CD14-positive monocyte (primary cell): ENCODE measurements at regions not wholly inside any gene's neighbourhood (a gene's known extent, or its start where the extent isn't known, plus 50 kb on each side); places are given as distances from the start of the nearest gene placed in this dataset.

Experiments used
- DNase-seq, 3 donors: peaks; one replicate each; pipeline ENCODE4 v3.0.0-alpha.2; 2011 to 2022
- H2AFZ ChIP-seq: 2 replicates; pipeline ENCODE4 v1.6.0; 2012; ENCODE audit warnings: mild to moderate bottlenecking, low read depth, low read length, inconsistent platforms; ENCODE audit not compliant: insufficient read depth, poor library complexity, severe bottlenecking
- H3K27ac ChIP-seq, 2 donors: 1 replicate in 1 of 2; 2 replicates in 1 of 2; pipeline ENCODE4 v1.5.1; 2012 to 2013; ENCODE audit warnings: low read length in 2 of 2, control low read depth in 1 of 2, inconsistent platforms in 1 of 2, low read depth in 1 of 2, mild to moderate bottlenecking in 1 of 2
- H3K27me3 ChIP-seq, 2 donors: one replicate each; pipeline versions ENCODE4 v1.6.0 to v1.6.1; 2011 to 2013; ENCODE audit warnings: low read length in 2 of 2; ENCODE audit not compliant: control insufficient read depth in 2 of 2, insufficient read depth in 2 of 2
- H3K36me3 ChIP-seq, 2 donors: replicated peaks in 1 of 2; 1 replicate in 1 of 2; 2 replicates in 1 of 2; pipeline versions ENCODE4 v1.5.1 to v1.6.1; 2012 to 2013; ENCODE audit warnings: low read length in 2 of 2, control low read depth in 1 of 2, inconsistent platforms in 1 of 2, mild to moderate bottlenecking in 1 of 2; ENCODE audit not compliant: insufficient read depth in 2 of 2, control insufficient read depth in 1 of 2
- H3K4me1 ChIP-seq, 2 donors: 1 replicate in 1 of 2; 2 replicates in 1 of 2; pipeline versions ENCODE4 v1.5.1 to v1.6.1; 2012 to 2013; ENCODE audit warnings: low read length in 2 of 2, control low read depth in 1 of 2, inconsistent platforms in 1 of 2, mild to moderate bottlenecking in 1 of 2, moderate library complexity in 1 of 2; ENCODE audit not compliant: insufficient read depth in 2 of 2, control insufficient read depth in 1 of 2
- H3K4me2 ChIP-seq: replicated peaks from 2 replicates; pipeline ENCODE3; 2012; ENCODE audit warnings: low read length, moderate library complexity, mild to moderate bottlenecking; ENCODE audit not compliant: poor library complexity, severe bottlenecking; ENCODE audit errors: extremely low read depth
- H3K4me3 ChIP-seq, 3 experiments: fragments of 200-600 bp in 1 of 3; sonication (generic) in 1 of 3; replicated peaks in 1 of 3; 1 replicate in 2 of 3; 2 replicates in 1 of 3; pipeline ENCODE4 v1.5.1; 2011 to 2013; ENCODE audit warnings: low read length in 3 of 3, mild to moderate bottlenecking in 3 of 3, control low read depth in 2 of 3, low read depth in 2 of 3, inconsistent platforms in 1 of 3, moderate library complexity in 1 of 3
- H3K79me2 ChIP-seq: 2 replicates; pipeline ENCODE4 v1.6.0; 2012; ENCODE audit warnings: mild to moderate bottlenecking, control low read depth, inconsistent platforms, low read length, moderate library complexity; ENCODE audit not compliant: insufficient read depth
- H3K9ac ChIP-seq: 2 replicates; pipeline ENCODE4 v1.6.0; 2017; ENCODE audit warnings: low read length, mild to moderate bottlenecking; ENCODE audit not compliant: insufficient read depth, poor library complexity, severe bottlenecking
- H3K9me3 ChIP-seq, 2 donors: replicated peaks in 1 of 2; 1 replicate in 1 of 2; 2 replicates in 1 of 2; pipeline versions ENCODE4 v1.5.1 to v1.6.1; 2012 to 2013; ENCODE audit warnings: low read length in 2 of 2, control low read depth in 1 of 2; ENCODE audit not compliant: control insufficient read depth in 1 of 2, insufficient read depth in 1 of 2
- H4K20me1 ChIP-seq: 2 replicates; pipeline ENCODE4 v1.6.0; 2012; ENCODE audit warnings: mild to moderate bottlenecking, low read length, control low read depth, moderate library complexity; ENCODE audit not compliant: insufficient read depth
- H3K27ac Mint-ChIP-seq, 7 donors: one replicate each; pipeline ENCODE4 v1.8.0; 2020; ENCODE audit warnings: mild to moderate bottlenecking in 7 of 7, mixed read lengths in 7 of 7, moderate library complexity in 6 of 7, inconsistent platforms in 2 of 7
- H3K27me3 Mint-ChIP-seq, 3 donors: one replicate each; pipeline ENCODE4 v1.8.0; 2021 to 2022; ENCODE audit warnings: low read depth in 3 of 3, mild to moderate bottlenecking in 3 of 3, mixed read lengths in 3 of 3, moderate library complexity in 3 of 3, inconsistent platforms in 1 of 3
- H3K36me3 Mint-ChIP-seq, 2 donors: one replicate each; pipeline ENCODE4 v1.8.0; 2020; ENCODE audit warnings: mixed read lengths in 2 of 2, inconsistent platforms in 1 of 2, mild to moderate bottlenecking in 1 of 2
- H3K4me1 Mint-ChIP-seq: one replicate; pipeline ENCODE4 v1.8.0; 2020; ENCODE audit warnings: mild to moderate bottlenecking, mixed read lengths
- H3K4me3 Mint-ChIP-seq, 2 donors: one replicate each; pipeline ENCODE4 v1.8.0; 2020; ENCODE audit warnings: mild to moderate bottlenecking in 2 of 2, mixed read lengths in 2 of 2, moderate library complexity in 1 of 2
- H3K9me3 Mint-ChIP-seq, 7 donors: one replicate each; pipeline ENCODE4 v1.8.0; 2020 to 2022; ENCODE audit warnings: mixed read lengths in 7 of 7, mild to moderate bottlenecking in 6 of 7, moderate library complexity in 6 of 7, inconsistent platforms in 2 of 7
- WGBS: methylation state at CpG from one replicate; pipeline ENCODE4 v1.1.5; 2013; ENCODE audit warnings: missing lambda C conversion rate; ENCODE audit not compliant: insufficient coverage; 5-methylcytosine and 5-hydroxymethylcytosine counted together
- intact Hi-C, 2 donors: fragments of 100-400 bp; cut with micrococcal nuclease; formaldehyde crosslinking; loops; one replicate each; pipeline versions ENCODE4 v1.15.0 to v1.15.1; 2023
- TF ChIP-seq, protein P1 (sequence below): fragments of 200-600 bp; IDR thresholded peaks from one replicate; pipeline ENCODE4 v1.8.0; 2022; ENCODE audit warnings: antibody characterized with exemption, mild to moderate bottlenecking

DNA sequence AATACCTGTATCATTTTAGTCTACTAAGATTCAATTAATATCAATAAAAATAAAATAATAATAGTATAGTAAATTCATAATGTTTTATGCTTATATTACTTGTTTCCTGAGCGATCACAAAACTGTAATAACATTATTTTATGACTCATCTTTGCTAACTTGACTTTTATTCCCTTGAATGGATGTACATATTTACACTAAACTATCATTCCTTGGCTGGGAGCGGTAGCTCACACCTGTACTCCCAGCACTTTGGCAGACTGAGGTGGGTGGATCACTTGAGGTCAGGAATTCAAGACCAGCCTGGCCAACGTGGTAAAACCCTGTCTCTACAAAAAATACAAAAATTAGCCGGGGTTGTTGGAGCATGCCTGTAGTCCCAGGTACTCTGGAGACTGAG lies 104.0 kb upstream of the SLC34A2 start:
- no peak overlapping the region for H3K9ac ChIP-seq
- no CpG with 5 or more reads among the region's 4 CpGs for WGBS
- Mint-ChIP-seq H3K27ac (no peak overlapping the region), H3K36me3 (no peaks in the 10 kb centered on the region), H3K4me1 (peaks cover 4% of the 10 kb centered on the region), H3K4me3 (no peak overlapping the region), H3K9me3 (no peaks in the 10 kb centered on the region), H3K27me3 (peaks cover 4 to 12% (median 5%) of the 10 kb centered on the region in 3 donors)
- no peaks in the 10 kb centered on the region for H3K4me1 ChIP-seq
- no peaks in the 10 kb centered on the region for H3K9me3 ChIP-seq
- no peaks in the 10 kb centered on the region for H4K20me1 ChIP-seq
- no peak overlapping the region for H3K27ac ChIP-seq
- no peaks in the 10 kb centered on the region for H3K27me3 ChIP-seq
- DNase-seq: no peak
- TF ChIP-seq, protein P1, sequence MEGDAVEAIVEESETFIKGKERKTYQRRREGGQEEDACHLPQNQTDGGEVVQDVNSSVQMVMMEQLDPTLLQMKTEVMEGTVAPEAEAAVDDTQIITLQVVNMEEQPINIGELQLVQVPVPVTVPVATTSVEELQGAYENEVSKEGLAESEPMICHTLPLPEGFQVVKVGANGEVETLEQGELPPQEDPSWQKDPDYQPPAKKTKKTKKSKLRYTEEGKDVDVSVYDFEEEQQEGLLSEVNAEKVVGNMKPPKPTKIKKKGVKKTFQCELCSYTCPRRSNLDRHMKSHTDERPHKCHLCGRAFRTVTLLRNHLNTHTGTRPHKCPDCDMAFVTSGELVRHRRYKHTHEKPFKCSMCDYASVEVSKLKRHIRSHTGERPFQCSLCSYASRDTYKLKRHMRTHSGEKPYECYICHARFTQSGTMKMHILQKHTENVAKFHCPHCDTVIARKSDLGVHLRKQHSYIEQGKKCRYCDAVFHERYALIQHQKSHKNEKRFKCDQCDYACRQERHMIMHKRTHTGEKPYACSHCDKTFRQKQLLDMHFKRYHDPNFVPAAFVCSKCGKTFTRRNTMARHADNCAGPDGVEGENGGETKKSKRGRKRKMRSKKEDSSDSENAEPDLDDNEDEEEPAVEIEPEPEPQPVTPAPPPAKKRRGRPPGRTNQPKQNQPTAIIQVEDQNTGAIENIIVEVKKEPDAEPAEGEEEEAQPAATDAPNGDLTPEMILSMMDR: no peak
- H3K79me2 ChIP-seq: no peaks in the 10 kb centered on the region
- H3K36me3 ChIP-seq: no peaks in the 10 kb centered on the region
- no peak overlapping the region for H2AFZ ChIP-seq
- no peak overlapping the region for H3K4me3 ChIP-seq
- intact Hi-C loops: no loop called here
- H3K4me2 ChIP-seq: no peak overlapping the region

DNA sequence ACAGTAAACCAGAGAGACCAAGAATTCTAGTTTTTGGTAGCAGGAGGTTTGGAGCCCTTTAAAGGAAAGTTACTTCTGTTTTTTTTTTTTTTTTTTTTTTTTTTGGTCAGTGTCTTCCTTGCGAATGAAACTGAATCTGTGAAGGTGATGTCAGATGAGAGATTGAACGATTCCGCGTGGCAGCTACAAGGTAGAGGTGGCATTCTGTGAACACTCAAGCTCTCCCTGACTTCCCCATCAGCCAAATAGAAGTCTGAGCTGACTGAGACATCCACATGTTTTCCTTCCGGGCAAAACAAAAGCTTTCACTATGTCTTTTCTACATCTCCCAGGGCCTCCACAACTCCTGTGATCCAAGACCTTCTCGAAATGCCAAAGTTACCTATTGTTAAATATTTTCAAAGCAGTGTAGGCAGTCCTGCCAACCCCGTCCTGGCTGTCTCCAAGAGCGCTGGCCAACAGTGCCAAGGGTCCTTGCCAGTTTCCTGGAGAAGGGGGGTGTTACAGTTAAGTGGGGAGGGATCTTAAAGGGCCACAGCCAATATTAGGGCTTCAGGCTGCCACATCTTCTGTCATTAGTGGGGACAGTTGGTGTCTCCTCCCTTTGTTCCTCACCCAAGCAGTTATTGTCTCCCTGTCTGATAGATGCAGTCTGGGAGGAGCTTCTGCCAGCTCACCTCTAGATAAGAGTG lies 102.9 kb upstream of the SLC34A2 start:
- peak overlapping the region; percentile 7 to 11 for H3K4me3 Mint-ChIP-seq

More for the DNA sequence above, 102.9 kb upstream of the SLC34A2 start:
- DNase-seq: no peak
- Histone ChIP-seq H3K4me2 (no peak overlapping the region), H3K9me3 (no peaks in the 10 kb centered on the region), H3K79me2 (no peaks in the 10 kb centered on the region), H3K4me1 (no peaks in the 10 kb centered on the region), H3K27me3 (no peaks in the 10 kb centered on the region), H3K9ac (no peak overlapping the region), H3K27ac (no peak overlapping the region), H4K20me1 (no peaks in the 10 kb centered on the region), H3K36me3 (no peaks in the 10 kb centered on the region), H2AFZ (no peak overlapping the region), H3K4me3 (no peak overlapping the region)
- no peaks in the 10 kb centered on the region for H3K9me3 Mint-ChIP-seq
- intact Hi-C loops: no loop called here
- H3K27ac Mint-ChIP-seq: no peak overlapping the region
- no peaks in the 10 kb centered on the region for H3K36me3 Mint-ChIP-seq
- H3K4me1 Mint-ChIP-seq: peaks cover 4% of the 10 kb centered on the region
- TF ChIP-seq, protein P1: no peak
- 60% methylated on average over 4 of the region's 8 CpGs for WGBS
- H3K27me3 Mint-ChIP-seq: peaks cover 5 to 10% (median 5%) of the 10 kb centered on the region in 3 donors
